Mucosa of gallbladder (tissue), 1 donor: ENCODE measurements at regions not wholly inside any gene's neighbourhood (a gene's known extent, or its start where the extent isn't known, plus 50 kb on each side); places are given as distances from the start of the nearest gene placed in this dataset.
"Not testable (repeated sequence)": the region's sequence is repeated elsewhere in the genome, so short reads cannot be mapped to it uniquely, and the experiment has no call there.

Experiments used
- DNase-seq: peaks from one replicate; pipeline ENCODE4 v3.0.0-alpha.2; 2020; ENCODE audit warnings: low spot score
- donor health status: DM: no; HTN: no; CAD: no.

- DNase-seq, result no peak
Measured at GRCh38 chr3:81186412-81186811, 575.0 kb downstream of the GBE1 start.

GRCh38 chr3:81182086-81182875 lies 579.2 kb downstream of the GBE1 start:
- not testable (repeated sequence) for DNase-seq

- no peak for DNase-seq
Measured at GRCh38 chr3:81173514-81173913, 587.9 kb downstream of the GBE1 start.

GRCh38 chr3:81170298-81170697 lies 591.1 kb downstream of the GBE1 start:
- DNase-seq, result no peak

GRCh38 chr3:81164806-81165205 lies 596.6 kb downstream of the GBE1 start:
- DNase-seq, result no peak

GRCh38 chr3:81161851-81162250 lies 599.6 kb downstream of the GBE1 start:
- no peak for DNase-seq

GRCh38 chr3:81161100-81161499 lies 600.3 kb downstream of the GBE1 start:
- DNase-seq, result no peak

GRCh38 chr3:81154611-81155143 lies 606.8 kb downstream of the GBE1 start:
- DNase-seq, result no peak

- DNase-seq, result no peak
Measured at GRCh38 chr3:81152156-81152555, 609.3 kb downstream of the GBE1 start.

GRCh38 chr3:81132995-81133394 lies 628.5 kb downstream of the GBE1 start:
- no peak for DNase-seq

- DNase-seq, result no peak
Measured at GRCh38 chr3:81105789-81106488, 655.5 kb downstream of the GBE1 start.

GRCh38 chr3:81105206-81105605 lies 656.2 kb downstream of the GBE1 start:
- DNase-seq, result no peak

- DNase-seq, result no peak
Measured at GRCh38 chr3:81097889-81098288, 663.6 kb downstream of the GBE1 start.

GRCh38 chr3:81095956-81096355 lies 665.5 kb downstream of the GBE1 start:
- DNase-seq, result no peak

GRCh38 chr3:81094986-81095385 lies 666.5 kb downstream of the GBE1 start:
- no peak for DNase-seq

GRCh38 chr3:81087607-81088006 lies 673.8 kb downstream of the GBE1 start:
- DNase-seq, result no peak

GRCh38 chr3:81086348-81086747 lies 675.1 kb downstream of the GBE1 start:
- no peak for DNase-seq

GRCh38 chr3:81080608-81081007 lies 680.8 kb downstream of the GBE1 start:
- no peak for DNase-seq

GRCh38 chr3:81072591-81072990 lies 688.9 kb downstream of the GBE1 start:
- DNase-seq, result no peak

GRCh38 chr3:81068546-81068945 lies 692.9 kb downstream of the GBE1 start:
- no peak for DNase-seq

GRCh38 chr3:81063896-81064295 lies 697.5 kb downstream of the GBE1 start:
- no peak for DNase-seq

GRCh38 chr3:81051133-81051532 lies 710.3 kb downstream of the GBE1 start:
- not testable (repeated sequence) for DNase-seq

GRCh38 chr3:81048058-81048665 lies 713.3 kb downstream of the GBE1 start:
- DNase-seq, result no peak
